ENCODE measurements at regions not wholly inside any gene's neighbourhood (a gene's known extent, or its start where the extent isn't known, plus 50 kb on each side); places are given as distances from the start of the nearest gene placed in this dataset.
"Not testable (repeated sequence)": the region's sequence is repeated elsewhere in the genome, so short reads cannot be mapped to it uniquely, and the experiment has no call there.

DNA sequence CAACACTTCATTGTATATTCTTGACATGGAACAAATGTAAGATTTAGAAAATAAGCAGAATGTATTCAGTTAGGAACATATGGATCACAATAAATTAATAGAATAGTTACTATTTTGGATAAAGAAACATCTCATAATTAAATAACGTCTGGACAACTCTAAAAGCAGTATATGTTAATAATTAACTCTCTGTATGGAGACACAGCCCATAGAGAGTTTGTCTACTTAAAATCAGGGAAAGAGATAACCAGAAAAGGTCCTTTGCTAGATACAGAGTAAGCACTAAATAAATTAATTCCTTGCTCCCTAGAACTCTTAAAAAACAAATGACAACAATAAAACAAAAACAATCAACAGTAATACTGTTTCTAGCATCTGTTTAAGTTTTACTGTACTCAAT, 184.4 kb upstream of the THSD7A start:
- TF ChIP-seq, protein P1, sequence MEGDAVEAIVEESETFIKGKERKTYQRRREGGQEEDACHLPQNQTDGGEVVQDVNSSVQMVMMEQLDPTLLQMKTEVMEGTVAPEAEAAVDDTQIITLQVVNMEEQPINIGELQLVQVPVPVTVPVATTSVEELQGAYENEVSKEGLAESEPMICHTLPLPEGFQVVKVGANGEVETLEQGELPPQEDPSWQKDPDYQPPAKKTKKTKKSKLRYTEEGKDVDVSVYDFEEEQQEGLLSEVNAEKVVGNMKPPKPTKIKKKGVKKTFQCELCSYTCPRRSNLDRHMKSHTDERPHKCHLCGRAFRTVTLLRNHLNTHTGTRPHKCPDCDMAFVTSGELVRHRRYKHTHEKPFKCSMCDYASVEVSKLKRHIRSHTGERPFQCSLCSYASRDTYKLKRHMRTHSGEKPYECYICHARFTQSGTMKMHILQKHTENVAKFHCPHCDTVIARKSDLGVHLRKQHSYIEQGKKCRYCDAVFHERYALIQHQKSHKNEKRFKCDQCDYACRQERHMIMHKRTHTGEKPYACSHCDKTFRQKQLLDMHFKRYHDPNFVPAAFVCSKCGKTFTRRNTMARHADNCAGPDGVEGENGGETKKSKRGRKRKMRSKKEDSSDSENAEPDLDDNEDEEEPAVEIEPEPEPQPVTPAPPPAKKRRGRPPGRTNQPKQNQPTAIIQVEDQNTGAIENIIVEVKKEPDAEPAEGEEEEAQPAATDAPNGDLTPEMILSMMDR (conservative IDR thresholded peaks at IDR 0.05; ENCODE audit: low read depth, low read length) = no peak
- H3K4me3 ChIP-seq (ENCODE audit: low read depth, low read length) = no peak overlapping the region
- DNase-seq (ENCODE audit: low read depth) = no peak

DNA sequence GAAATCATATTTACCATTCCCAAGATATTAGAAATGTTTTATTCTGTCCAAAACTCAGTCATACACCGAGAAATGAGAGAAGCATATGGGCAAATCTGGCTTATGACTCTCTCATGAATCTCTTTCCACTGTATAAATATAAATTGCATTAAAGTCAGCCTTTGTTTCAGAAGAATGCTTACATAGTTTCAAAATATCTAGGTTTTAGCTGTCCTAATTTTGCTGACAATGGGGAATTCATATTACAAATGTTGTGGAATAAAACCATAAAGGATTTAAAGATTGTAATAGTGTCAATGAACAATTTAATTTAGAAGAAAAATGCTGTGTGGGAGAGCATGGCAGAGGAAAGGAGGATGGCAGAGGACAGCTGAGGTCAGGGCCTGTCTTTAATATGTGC, 185.0 kb upstream of the THSD7A start:
- no peak overlapping the region for H3K4me3 ChIP-seq (ENCODE audit: low read depth, low read length)
- TF ChIP-seq, protein P1 (conservative IDR thresholded peaks at IDR 0.05; ENCODE audit: low read depth, low read length) = no peak
- no peak for DNase-seq (ENCODE audit: low read depth)

DNA sequence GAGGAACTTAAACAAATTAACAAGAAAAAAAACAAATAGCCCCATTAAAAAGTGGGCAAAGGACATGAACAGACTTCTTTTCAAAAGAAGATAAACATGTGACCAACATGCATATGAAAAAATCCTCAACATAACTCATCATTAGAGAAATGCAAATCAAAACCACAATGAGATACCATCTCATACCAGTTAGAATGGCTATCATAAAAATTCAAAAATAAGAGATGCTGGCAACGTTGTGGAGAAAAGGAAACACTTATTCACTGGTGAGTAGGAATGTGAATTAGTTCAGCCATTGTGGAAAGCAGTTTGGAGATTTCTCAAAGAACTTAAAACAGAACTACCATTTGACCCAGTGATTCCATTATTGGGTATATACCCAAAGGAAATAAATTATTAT, 189.1 kb upstream of the TMEM106B start:
- not testable (repeated sequence) for DNase-seq (ENCODE audit: low read depth); H3K4me3 ChIP-seq (ENCODE audit: low read depth, low read length)

DNA sequence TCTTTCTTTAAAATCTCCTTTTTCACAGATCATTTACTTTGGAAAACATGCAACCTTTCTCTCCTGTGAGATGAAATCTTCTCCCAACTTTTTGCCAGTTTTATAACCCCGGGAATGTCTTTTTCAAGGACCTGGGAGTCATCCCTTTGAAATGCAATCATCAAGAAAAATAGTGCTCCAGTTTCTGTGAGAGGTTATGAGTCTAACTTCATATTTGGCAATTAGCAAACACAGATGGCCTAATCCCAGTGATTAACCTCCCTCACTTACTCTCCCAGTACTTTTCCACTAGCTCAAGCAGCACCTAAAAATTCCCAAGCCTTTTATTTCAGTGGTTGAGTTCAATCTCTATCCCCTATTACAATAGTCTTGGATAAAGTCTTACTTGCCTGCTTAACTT, 185.8 kb upstream of the TMEM106B start:
- TF ChIP-seq, protein P1 (conservative IDR thresholded peaks at IDR 0.05; ENCODE audit: low read depth, low read length) = no peak
- no peak overlapping the region for H3K4me3 ChIP-seq (ENCODE audit: low read depth, low read length)
- DNase-seq (ENCODE audit: low read depth) = no peak

DNA sequence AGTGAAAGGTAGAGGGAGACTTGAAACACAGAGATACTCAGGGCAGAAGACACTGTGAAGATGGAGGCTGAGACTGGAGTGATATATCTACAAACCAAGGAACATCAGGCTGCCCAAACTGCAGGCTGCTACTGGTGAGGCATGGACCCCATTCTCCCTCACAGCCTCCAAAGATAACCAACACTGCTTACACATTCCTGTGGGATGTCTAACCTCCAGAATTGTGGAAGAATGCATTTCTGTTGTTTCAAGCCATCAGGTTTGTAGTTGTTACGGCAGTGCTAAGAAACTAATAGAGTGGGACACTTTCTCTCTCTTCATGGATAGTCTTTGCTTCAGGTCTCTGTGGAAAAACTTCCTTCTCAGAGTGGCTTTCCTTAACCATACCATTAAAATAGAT, 182.6 kb upstream of the TMEM106B start:
- TF ChIP-seq, protein P1 (conservative IDR thresholded peaks at IDR 0.05; ENCODE audit: low read depth, low read length) = no peak
- no peak for DNase-seq (ENCODE audit: low read depth)

DNA sequence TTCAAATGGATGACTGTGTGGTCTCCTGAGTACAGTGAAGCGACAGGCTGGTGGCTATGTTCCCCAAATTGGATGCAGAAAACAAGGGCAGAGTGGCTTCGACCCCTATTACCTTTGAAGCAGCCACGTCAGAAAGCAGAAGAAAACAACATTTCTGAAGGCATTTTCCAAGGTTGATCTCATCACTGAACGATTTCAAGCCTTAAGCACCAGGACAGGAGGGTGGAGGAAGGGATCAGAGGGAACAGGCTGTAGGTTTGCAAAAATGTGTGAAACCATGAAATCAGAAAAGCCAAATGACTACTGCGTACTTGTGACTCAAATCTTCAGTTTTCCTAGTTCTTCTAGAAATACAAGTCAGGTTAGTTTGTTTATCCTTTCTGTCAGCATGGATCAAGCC, 181.0 kb upstream of the TMEM106B start:
- no peak overlapping the region for H3K4me3 ChIP-seq (ENCODE audit: low read depth, low read length)
- no peak for DNase-seq (ENCODE audit: low read depth)
- TF ChIP-seq, protein P1 (conservative IDR thresholded peaks at IDR 0.05; ENCODE audit: low read depth, low read length) = no peak

More for the DNA sequence above, 182.6 kb upstream of the TMEM106B start:
- no peak overlapping the region for H3K4me3 ChIP-seq (ENCODE audit: low read depth, low read length)

DNA sequence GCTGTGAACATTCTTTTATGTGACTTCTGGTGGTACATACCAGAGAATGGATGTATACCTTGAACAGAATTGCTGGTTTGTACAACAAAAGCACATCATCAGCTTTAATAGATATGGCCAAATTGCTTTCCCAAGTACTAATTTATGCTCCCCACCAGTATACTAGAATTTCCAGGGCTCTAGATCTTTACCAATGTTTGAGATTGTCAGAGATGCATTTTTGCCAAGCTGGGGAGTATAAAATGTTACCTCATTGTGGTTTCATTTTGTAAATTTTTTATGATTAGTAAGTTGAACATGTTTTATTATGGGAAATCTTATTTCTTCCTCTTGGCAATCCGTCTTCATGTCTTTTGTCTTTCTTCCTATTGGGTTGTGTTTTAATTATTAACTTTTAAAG, 179.9 kb upstream of the TMEM106B start:
- TF ChIP-seq, protein P1 (conservative IDR thresholded peaks at IDR 0.05; ENCODE audit: low read depth, low read length) = no peak
- no peak overlapping the region for H3K4me3 ChIP-seq (ENCODE audit: low read depth, low read length)
- DNase-seq (ENCODE audit: low read depth) = no peak

DNA sequence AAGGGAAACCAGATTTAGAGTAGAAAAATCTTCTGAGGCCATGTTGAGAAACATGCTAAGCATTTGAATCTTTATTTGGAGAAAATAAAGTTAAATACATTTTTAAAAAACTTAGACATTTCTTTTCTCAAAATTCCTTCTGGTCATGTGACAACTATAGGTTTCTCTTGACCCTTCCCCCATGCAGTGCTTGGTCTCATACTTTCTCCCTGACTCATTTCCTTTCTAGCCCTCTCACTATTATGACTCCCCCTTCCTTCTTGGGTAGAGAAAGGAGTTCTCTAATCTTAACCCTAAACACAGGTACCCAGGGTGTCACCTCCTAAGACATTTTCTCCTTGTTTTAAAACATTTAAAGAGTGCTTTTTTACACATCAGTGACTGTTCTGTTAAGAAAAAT, 179.5 kb upstream of the TMEM106B start:
- TF ChIP-seq, protein P1 (conservative IDR thresholded peaks at IDR 0.05; ENCODE audit: low read depth, low read length) = no peak
- H3K4me3 ChIP-seq (ENCODE audit: low read depth, low read length) = no peak overlapping the region
- no peak for DNase-seq (ENCODE audit: low read depth)

Data from epithelial cell of proximal tubule (primary cell).